Upper lobe of left lung (tissue), 4 donors: ENCODE measurements at regions not wholly inside any gene's neighbourhood (a gene's known extent, or its start where the extent isn't known, plus 50 kb on each side); places are given as distances from the start of the nearest gene placed in this dataset.

Source experiments
- EP300 ChIP-seq, 4 donors: sonication (generic); formaldehyde crosslinking; IDR thresholded peaks; one replicate each; pipeline ENCODE4 v1.5.1; 2017; ENCODE audit warnings: antibody characterized with exemption in 4 of 4, control low read depth in 2 of 4
- POLR2AphosphoS5 ChIP-seq, 2 donors: sonication (generic); formaldehyde crosslinking; IDR thresholded peaks; one replicate each; pipeline ENCODE4 v1.5.1; 2017; ENCODE audit warnings: antibody characterized with exemption in 2 of 2
- TF ChIP-seq, protein P1 (sequence below), 6 experiments: fragments of 450-650 bp in 4 of 6; fragments of 200-600 bp in 2 of 6; sonication (generic) in 2 of 6; IDR thresholded peaks; one replicate each; pipeline ENCODE4 v1.5.1; 2016 to 2019; ENCODE audit warnings: antibody characterized with exemption in 6 of 6

DNA sequence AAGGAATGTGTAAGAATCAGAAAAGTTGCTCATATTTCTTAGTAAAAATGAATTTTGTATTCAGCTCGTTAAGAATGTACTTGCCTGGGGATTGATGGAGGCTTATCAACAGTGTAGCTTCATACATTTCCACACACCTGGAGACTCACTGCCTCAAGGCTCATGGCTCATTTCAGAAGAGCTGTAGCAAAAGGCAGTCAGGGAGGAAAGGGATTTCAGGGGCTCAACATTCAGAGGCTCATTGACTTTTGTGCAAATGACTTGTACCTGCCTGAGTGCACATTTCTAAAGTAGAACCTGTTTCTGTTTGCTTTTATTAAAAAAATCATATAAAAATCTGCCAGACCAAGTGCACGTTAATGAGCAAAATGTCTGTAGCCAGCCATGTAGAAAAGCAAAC lies 304.4 kb downstream of the KCNS3 start:
- TF ChIP-seq EP300 (IDR thresholded peaks at IDR 0.05) = no peak
- no peak for TF ChIP-seq POLR2AphosphoS5 (IDR thresholded peaks at IDR 0.05)
- TF ChIP-seq, protein P1, sequence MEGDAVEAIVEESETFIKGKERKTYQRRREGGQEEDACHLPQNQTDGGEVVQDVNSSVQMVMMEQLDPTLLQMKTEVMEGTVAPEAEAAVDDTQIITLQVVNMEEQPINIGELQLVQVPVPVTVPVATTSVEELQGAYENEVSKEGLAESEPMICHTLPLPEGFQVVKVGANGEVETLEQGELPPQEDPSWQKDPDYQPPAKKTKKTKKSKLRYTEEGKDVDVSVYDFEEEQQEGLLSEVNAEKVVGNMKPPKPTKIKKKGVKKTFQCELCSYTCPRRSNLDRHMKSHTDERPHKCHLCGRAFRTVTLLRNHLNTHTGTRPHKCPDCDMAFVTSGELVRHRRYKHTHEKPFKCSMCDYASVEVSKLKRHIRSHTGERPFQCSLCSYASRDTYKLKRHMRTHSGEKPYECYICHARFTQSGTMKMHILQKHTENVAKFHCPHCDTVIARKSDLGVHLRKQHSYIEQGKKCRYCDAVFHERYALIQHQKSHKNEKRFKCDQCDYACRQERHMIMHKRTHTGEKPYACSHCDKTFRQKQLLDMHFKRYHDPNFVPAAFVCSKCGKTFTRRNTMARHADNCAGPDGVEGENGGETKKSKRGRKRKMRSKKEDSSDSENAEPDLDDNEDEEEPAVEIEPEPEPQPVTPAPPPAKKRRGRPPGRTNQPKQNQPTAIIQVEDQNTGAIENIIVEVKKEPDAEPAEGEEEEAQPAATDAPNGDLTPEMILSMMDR (IDR thresholded peaks at IDR 0.05) = no peak
